Trophoblast cell (in vitro differentiated cells and primary cell): ENCODE measurements at regions not wholly inside any gene's neighbourhood (a gene's known extent, or its start where the extent isn't known, plus 50 kb on each side); places are given as distances from the start of the nearest gene placed in this dataset.

Source experiments
- DNase-seq, 2 donors: peaks; one replicate each; pipeline ENCODE4 v3.0.0-alpha.2; 2016
- H2AFZ ChIP-seq: 2 replicates; pipeline ENCODE4 v1.6.1; 2013; ENCODE audit warnings: low read length, moderate library complexity, mild to moderate bottlenecking; ENCODE audit not compliant: insufficient read depth, poor library complexity
- H2AK5ac ChIP-seq: 2 replicates; pipeline ENCODE4 v1.6.1; 2013; ENCODE audit warnings: mild to moderate bottlenecking, low read length
- H2BK120ac ChIP-seq: 2 replicates; pipeline ENCODE4 v1.6.1; 2013; ENCODE audit warnings: low read length, mild to moderate bottlenecking, moderate library complexity; ENCODE audit not compliant: insufficient read depth, poor library complexity
- H2BK12ac ChIP-seq: 2 replicates; pipeline ENCODE4 v1.6.1; 2013; ENCODE audit warnings: mild to moderate bottlenecking, low read length, moderate library complexity
- H2BK5ac ChIP-seq: 2 replicates; pipeline ENCODE4 v1.6.1; 2013; ENCODE audit warnings: low read length, low read depth, moderate library complexity, mild to moderate bottlenecking; ENCODE audit not compliant: poor library complexity
- H3K14ac ChIP-seq: 2 replicates; pipeline ENCODE4 v1.6.1; 2013; ENCODE audit warnings: mild to moderate bottlenecking, low read length
- H3K18ac ChIP-seq: 2 replicates; pipeline ENCODE4 v1.6.1; 2013; ENCODE audit warnings: mild to moderate bottlenecking, low read length
- H3K23ac ChIP-seq: 2 replicates; pipeline ENCODE4 v1.6.1; 2013; ENCODE audit warnings: low read length
- H3K27ac ChIP-seq: 2 replicates; pipeline ENCODE4 v1.5.1; 2013; ENCODE audit warnings: low read depth, mild to moderate bottlenecking, inconsistent platforms, low read length, moderate library complexity
- H3K27me3 ChIP-seq: 2 replicates; pipeline ENCODE4 v1.6.1; 2013; ENCODE audit warnings: inconsistent platforms, mild to moderate bottlenecking, low read length, moderate library complexity; ENCODE audit not compliant: insufficient read depth
- H3K36me3 ChIP-seq, 2 experiments: 1 replicate in 1 of 2; 2 replicates in 1 of 2; pipeline ENCODE4 v1.6.1; 2013; ENCODE audit warnings: low read length in 2 of 2, mild to moderate bottlenecking in 2 of 2, moderate library complexity in 1 of 2; ENCODE audit not compliant: insufficient read depth in 2 of 2, control insufficient read depth in 1 of 2
- H3K4ac ChIP-seq: 2 replicates; pipeline ENCODE4 v1.6.1; 2013; ENCODE audit warnings: low read depth, mild to moderate bottlenecking, low read length, moderate library complexity
- H3K4me1 ChIP-seq, 2 experiments: 1 replicate in 1 of 2; 2 replicates in 1 of 2; pipeline ENCODE4 v1.6.1; 2013; ENCODE audit warnings: low read length in 2 of 2, mild to moderate bottlenecking in 2 of 2, moderate library complexity in 1 of 2; ENCODE audit not compliant: insufficient read depth in 2 of 2, control insufficient read depth in 1 of 2
- H3K4me2 ChIP-seq: 2 replicates; pipeline ENCODE4 v1.6.1; 2013; ENCODE audit warnings: inconsistent platforms, mild to moderate bottlenecking, low read length, moderate library complexity
- H3K4me3 ChIP-seq: 2 replicates; pipeline ENCODE4 v1.5.1; 2013; ENCODE audit warnings: mild to moderate bottlenecking, low read depth, low read length, inconsistent platforms
- H3K79me1 ChIP-seq: one replicate; pipeline ENCODE4 v1.6.1; 2013; ENCODE audit warnings: low read length
- H3K79me2 ChIP-seq: 2 replicates; pipeline ENCODE4 v1.6.1; 2013; ENCODE audit warnings: low read length, mild to moderate bottlenecking; ENCODE audit not compliant: control insufficient read depth, insufficient read depth, poor library complexity
- H3K9ac ChIP-seq: 2 replicates; pipeline ENCODE4 v1.6.1; 2013; ENCODE audit warnings: mild to moderate bottlenecking, low read length
- H3K9me3 ChIP-seq: 2 replicates; pipeline ENCODE4 v1.6.1; 2013; ENCODE audit warnings: low read depth, mild to moderate bottlenecking, control low read depth, inconsistent platforms, low read length; ENCODE audit not compliant: insufficient read depth
- H4K12ac ChIP-seq: 2 replicates; pipeline ENCODE4 v1.6.1; 2013; ENCODE audit warnings: low read depth, mild to moderate bottlenecking, low read length, moderate library complexity
- H4K8ac ChIP-seq: 2 replicates; pipeline ENCODE4 v1.6.1; 2013; ENCODE audit warnings: low read depth, mild to moderate bottlenecking, low read length, moderate library complexity
- H4K91ac ChIP-seq: one replicate; pipeline ENCODE4 v1.6.1; 2013; ENCODE audit warnings: low read depth, mild to moderate bottlenecking, low read length, moderate library complexity
- WGBS: extraction: QIAGEN DNeasy Blood & Tissue Kit; methylation state at CpG from one replicate; pipeline ENCODE4 v1.1.7; 2013; ENCODE audit warnings: missing lambda C conversion rate; ENCODE audit not compliant: insufficient read length, insufficient coverage; ENCODE audit errors: extremely low coverage; 5-methylcytosine and 5-hydroxymethylcytosine counted together

GRCh38 chr2:225270053-225270452 lies 129.5 kb upstream of the NYAP2 start:
- Histone ChIP-seq H3K4me2 (no peak overlapping the region), H3K9ac (no peak overlapping the region), H3K27me3 (no peaks in the 10 kb centered on the region), H3K23ac (no peak overlapping the region), H3K4me1 (no peaks in the 10 kb centered on the region), H3K36me3 (no peaks in the 10 kb centered on the region), H3K4ac (no peak overlapping the region), H3K4me3 (no peak overlapping the region), H3K18ac (no peak overlapping the region), H2BK120ac (no peak overlapping the region), H3K9me3 (no peaks in the 10 kb centered on the region), H4K91ac (no peak overlapping the region), H4K12ac (no peak overlapping the region), H3K79me1 (no peaks in the 10 kb centered on the region), H2BK12ac (no peak overlapping the region), H3K79me2 (no peaks in the 10 kb centered on the region), H2BK5ac (no peak overlapping the region), H2AFZ (no peak overlapping the region), H4K8ac (no peak overlapping the region), H3K14ac (no peak overlapping the region), H2AK5ac (no peak overlapping the region), H3K27ac (no peak overlapping the region)
- DNase-seq = no peak

- Histone ChIP-seq H3K18ac (no peak overlapping the region), H3K27me3 (no peaks in the 10 kb centered on the region), H3K23ac (no peak overlapping the region), H4K91ac (no peak overlapping the region), H3K9ac (no peak overlapping the region), H2BK12ac (no peak overlapping the region), H3K27ac (no peak overlapping the region), H2BK5ac (no peak overlapping the region), H2AK5ac (no peak overlapping the region), H3K4me2 (no peak overlapping the region), H4K12ac (no peak overlapping the region), H3K79me1 (no peaks in the 10 kb centered on the region), H3K79me2 (no peaks in the 10 kb centered on the region), H3K14ac (no peak overlapping the region), H3K4ac (no peak overlapping the region), H2AFZ (no peak overlapping the region), H4K8ac (no peak overlapping the region), H3K36me3 (no peaks in the 10 kb centered on the region), H3K9me3 (no peaks in the 10 kb centered on the region), H2BK120ac (no peak overlapping the region), H3K4me3 (no peak overlapping the region), H3K4me1 (no peaks in the 10 kb centered on the region)
- no peak for DNase-seq
- WGBS = no CpG with 5 or more reads among the region's 3 CpGs
Observed at GRCh38 chr2:225254363-225254762, 145.1 kb upstream of the NYAP2 start.

DNA sequence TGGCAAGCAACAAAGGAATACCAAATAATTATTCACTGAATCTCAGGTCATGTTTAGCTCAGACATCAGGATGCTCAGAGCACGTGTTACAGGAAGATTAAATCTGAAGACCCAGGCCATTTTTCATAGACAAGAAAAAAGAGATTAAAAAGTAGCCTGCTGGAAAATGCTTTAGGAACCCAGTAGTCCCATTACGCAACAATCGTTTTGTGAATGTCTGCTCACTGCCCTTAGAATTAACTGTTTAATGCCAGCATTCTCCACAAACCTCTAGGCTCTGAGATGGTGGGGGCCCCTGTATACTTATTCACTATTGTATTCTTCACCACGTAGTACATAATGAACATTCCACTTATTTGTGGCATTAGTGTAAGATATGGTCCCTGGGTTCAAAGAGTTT lies 154.6 kb upstream of the NYAP2 start:
- no peak overlapping the region for H4K91ac ChIP-seq
- H4K8ac ChIP-seq = no peak overlapping the region
- no peak overlapping the region for H3K18ac ChIP-seq
- no peak overlapping the region for H3K4me2 ChIP-seq
- no peaks in the 10 kb centered on the region for H3K79me1 ChIP-seq
- H3K4me3 ChIP-seq = no peak overlapping the region
- H3K14ac ChIP-seq = no peak overlapping the region
- H2AK5ac ChIP-seq = no peak overlapping the region
- no peaks in the 10 kb centered on the region for H3K4me1 ChIP-seq
- H3K9ac ChIP-seq = no peak overlapping the region
- H2BK120ac ChIP-seq = no peak overlapping the region
- DNase-seq = no peak
- no peak overlapping the region for H3K27ac ChIP-seq
- H4K12ac ChIP-seq = no peak overlapping the region
- no peak overlapping the region for H2AFZ ChIP-seq
- H3K27me3 ChIP-seq = no peaks in the 10 kb centered on the region
- no peaks in the 10 kb centered on the region for H3K79me2 ChIP-seq
- WGBS = no CpG with 5 or more reads among the region's 4 CpGs
- no peak overlapping the region for H2BK12ac ChIP-seq
- no peak overlapping the region for H3K23ac ChIP-seq
- no peak overlapping the region for H2BK5ac ChIP-seq
- H3K4ac ChIP-seq = no peak overlapping the region
- H3K9me3 ChIP-seq = no peaks in the 10 kb centered on the region
- H3K36me3 ChIP-seq = no peaks in the 10 kb centered on the region

DNA sequence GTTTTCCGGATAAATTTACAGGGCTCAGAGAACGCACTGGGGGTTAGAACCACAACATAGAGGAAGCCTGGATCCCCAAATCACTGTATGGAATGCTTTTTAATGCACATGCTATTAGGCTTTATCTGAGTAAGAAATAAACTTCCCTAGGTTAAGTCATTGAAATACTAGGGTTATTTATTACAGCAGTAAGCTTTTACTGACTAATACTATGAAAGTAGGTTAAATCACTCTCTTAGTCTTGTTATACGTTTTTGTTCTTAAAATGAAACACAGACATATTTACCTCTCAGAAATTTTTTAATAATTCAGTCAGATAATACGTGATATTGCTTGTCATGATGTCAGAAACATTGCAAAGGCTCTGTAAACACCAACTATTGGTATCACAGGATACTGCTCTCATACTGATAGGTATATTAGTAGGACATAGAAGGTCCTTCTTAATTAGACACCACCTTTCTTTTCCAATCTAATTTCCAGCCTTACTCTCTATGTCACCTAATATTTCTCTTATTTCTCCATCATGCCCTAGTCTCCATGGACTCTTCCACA lies 162.7 kb upstream of the NYAP2 start:
- Histone ChIP-seq H4K12ac (no peak overlapping the region), H3K27me3 (no peaks in the 10 kb centered on the region), H3K9me3 (no peaks in the 10 kb centered on the region), H3K14ac (no peak overlapping the region), H3K18ac (no peak overlapping the region), H4K91ac (no peak overlapping the region), H3K4me3 (no peak overlapping the region), H3K79me1 (no peaks in the 10 kb centered on the region), H2BK5ac (no peak overlapping the region), H4K8ac (no peak overlapping the region), H3K4ac (no peak overlapping the region), H2BK12ac (no peak overlapping the region), H3K4me2 (no peak overlapping the region), H2BK120ac (no peak overlapping the region), H3K23ac (no peak overlapping the region), H3K9ac (no peak overlapping the region), H2AFZ (no peak overlapping the region), H3K27ac (no peak overlapping the region), H2AK5ac (no peak overlapping the region), H3K79me2 (no peaks in the 10 kb centered on the region), H3K4me1 (no peaks in the 10 kb centered on the region), H3K36me3 (no peaks in the 10 kb centered on the region)
- no CpG with 5 or more reads among the region's 4 CpGs for WGBS
- no peak for DNase-seq
